ENCODE measurements at regions not wholly inside any gene's neighbourhood (a gene's known extent, or its start where the extent isn't known, plus 50 kb on each side); places are given as distances from the start of the nearest gene placed in this dataset.

- TF ChIP-seq CTCF (IDR thresholded peaks at IDR 0.05) (no peak), POLR2A (IDR thresholded peaks at IDR 0.05) (no peak), EP300 (IDR thresholded peaks at IDR 0.05) (no peak)
These were observed 117.8 kb upstream of the PLXNA2 start for GRCh38 chr1:208362011-208362410.

All from sigmoid colon (tissue), 4 donors.